HT1080 (cell line): ENCODE measurements at regions not wholly inside any gene's neighbourhood (a gene's known extent, or its start where the extent isn't known, plus 50 kb on each side); places are given as distances from the start of the nearest gene placed in this dataset.

Experiments used
- DNase-seq: peaks from one replicate; pipeline ENCODE4 v3.0.0-alpha.2; 2015; ENCODE audit warnings: low read depth

DNA sequence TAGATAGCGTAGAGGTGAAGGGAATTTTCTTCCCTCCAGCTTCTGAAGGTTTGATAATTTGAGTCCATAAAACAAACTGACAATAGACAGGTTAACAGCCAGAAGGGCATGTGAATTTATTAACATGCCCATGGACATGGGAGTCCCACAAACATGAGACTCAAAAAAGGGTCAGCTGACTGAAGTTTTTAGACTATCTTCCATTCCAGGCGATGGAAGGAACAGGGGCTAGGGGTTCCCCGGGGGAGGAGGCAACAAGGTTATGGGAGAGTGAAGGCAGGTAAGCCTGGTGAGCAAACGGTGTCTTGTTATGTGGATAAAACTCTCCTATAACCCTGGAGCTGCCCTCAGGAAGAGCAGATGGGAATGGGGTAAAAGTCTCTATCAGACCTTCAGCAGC, 81.5 kb upstream of the SORBS2 start:
- no peak for DNase-seq

DNA sequence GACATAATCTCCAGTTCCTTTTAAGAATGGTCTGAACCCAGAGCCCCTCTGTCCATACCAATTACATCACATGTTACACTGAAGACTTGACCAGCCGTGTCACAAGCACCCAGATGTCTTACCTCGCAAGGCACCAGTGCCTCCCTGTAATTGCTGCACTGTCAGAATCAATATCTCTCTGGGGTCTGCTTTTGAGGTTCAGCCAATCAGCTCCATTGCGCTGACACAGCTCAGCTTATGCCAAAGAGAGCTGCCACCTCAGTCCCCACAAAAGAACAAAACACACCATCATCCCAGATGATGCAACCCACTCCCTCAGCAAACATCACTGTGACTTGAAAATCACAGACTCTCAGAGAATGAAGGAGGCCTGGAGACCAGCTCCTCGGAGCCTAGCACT, 82.5 kb upstream of the SORBS2 start:
- no peak for DNase-seq

- no peak for DNase-seq
Measured at GRCh38 chr4:185895351-185895750, 83.4 kb upstream of the SORBS2 start.

- no peak for DNase-seq
Measured at GRCh38 chr4:185895866-185896265, 83.9 kb upstream of the SORBS2 start.

DNA sequence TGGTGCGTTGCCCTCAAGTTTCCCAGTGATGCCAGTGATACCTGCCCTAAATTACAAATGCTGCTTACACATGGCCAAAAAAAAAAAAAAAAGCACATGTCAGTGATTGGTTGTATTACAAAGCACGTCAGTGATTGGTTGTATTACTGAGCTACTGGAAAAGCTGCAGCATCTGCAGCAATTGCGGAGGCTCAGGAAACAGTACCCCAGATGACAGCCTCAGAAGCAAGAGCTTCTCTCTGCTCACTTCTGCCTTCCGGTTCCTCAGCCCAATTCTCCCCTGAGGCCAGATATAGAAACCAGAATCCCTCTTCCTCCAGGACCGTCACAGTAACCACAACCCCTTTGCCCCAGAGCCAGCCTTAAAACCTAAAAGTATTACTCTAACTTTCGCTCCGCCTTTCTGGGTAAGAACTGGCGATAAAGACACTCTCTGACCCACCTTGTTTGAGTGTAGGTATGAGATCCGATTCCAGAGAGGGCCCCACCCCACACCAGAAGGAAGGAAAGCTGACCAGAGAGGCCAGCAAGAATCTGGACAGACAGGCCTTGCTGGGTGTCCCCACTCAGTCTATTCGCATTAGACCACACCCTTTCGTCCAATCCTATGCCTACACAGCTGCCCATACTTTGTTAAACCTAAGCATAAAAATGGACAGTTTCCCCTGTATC, 85.0 kb upstream of the SORBS2 start:
- no peak for DNase-seq

GRCh38 chr4:185898413-185898812, 86.4 kb upstream of the SORBS2 start:
- no peak for DNase-seq

DNA sequence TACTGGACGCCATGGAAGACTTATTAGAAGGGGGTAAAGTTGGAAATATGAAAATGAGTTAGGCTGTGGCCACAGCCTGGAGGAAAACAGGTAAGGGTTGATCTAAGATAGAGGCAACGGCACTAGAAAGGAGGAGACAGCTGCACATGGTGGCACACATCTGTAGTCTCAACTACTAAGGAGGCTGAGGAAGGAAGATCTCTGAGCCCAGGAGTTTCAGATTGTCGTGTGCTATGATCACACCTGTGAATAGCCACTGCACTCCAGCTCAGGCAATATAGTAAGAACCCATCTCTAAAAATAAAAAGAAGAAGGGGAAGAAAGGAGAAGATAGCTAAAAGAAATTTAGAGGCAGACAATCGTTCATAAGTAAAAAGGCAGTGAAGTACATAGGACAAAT, 87.8 kb upstream of the SORBS2 start:
- DNase-seq: no peak

DNA sequence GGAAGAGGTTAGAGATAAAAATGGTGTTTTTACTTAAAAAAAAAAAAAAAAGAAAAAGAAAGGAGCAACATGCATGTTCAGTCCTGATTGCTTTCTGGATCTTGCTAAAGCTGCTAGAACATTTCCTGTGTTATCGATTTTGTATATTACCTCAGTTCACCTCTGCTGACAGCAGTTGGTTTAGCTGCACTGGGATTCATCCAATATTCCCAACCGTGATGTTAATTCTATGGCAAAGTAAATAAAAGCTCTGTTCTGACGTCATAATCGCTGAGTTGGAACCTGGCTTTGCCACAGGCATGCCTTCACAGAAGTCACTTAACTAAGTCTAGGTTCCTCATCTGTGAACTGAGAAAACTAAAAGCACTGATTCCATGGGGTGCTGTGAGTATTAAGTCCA, 90.7 kb upstream of the SORBS2 start:
- DNase-seq: no peak

GRCh38 chr4:185903205-185903604, 91.2 kb upstream of the SORBS2 start:
- DNase-seq: no peak

- no peak for DNase-seq
Measured at GRCh38 chr4:185904381-185904780, 92.4 kb upstream of the SORBS2 start.

DNA sequence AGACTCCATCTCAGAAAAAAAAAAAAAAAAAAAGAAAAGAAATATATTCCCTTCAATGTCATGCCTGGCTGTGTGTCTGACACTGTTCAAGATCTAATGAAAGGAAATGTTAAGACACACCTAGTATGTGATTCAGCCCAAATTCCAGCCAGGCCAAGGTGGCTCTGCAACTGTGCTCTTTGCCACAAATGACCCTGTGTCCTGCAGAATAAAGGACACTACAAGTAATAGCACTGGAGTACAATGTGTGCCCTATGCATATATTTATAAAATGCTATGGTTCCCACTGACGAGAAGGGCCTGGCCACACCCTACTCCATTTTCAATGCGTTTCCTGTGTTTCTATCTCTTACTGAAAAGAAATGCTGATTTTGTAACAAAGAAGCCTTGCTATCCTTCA, 98.0 kb upstream of the SORBS2 start:
- no peak for DNase-seq

- peak; percentile 51 for DNase-seq
Measured at GRCh38 chr4:185911556-185912064, 99.6 kb upstream of the SORBS2 start.

GRCh38 chr4:185912779-185913178, 100.8 kb upstream of the SORBS2 start:
- no peak for DNase-seq

GRCh38 chr4:185914583-185915199, 102.7 kb upstream of the SORBS2 start:
- DNase-seq: peak; percentile 83

- no peak for DNase-seq
Measured at GRCh38 chr4:185915271-185915670, 103.3 kb upstream of the SORBS2 start.

GRCh38 chr4:185915817-185916216, 103.8 kb upstream of the SORBS2 start:
- no peak for DNase-seq

- DNase-seq: no peak
Measured at GRCh38 chr4:185916231-185916630, 104.2 kb upstream of the SORBS2 start.

DNA sequence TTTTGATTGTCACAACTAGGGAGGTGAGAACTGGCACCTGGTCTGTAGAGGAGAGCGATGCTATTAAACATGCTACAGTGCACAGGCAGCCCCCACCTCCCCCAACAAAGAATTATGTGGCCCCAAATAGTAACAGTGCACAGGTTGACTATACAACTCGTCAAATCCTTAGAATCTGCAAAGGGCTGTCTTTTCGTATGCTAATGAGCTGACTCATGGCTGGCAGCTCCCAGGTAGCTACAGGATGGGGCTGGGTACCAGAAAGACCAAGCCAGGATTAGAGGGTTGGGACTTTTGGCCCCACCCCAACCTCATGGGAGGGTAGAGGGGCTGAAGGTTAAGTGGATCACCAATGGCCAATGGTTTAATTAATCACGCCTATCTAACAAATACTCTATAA, 104.7 kb upstream of the SORBS2 start:
- DNase-seq: no peak

DNA sequence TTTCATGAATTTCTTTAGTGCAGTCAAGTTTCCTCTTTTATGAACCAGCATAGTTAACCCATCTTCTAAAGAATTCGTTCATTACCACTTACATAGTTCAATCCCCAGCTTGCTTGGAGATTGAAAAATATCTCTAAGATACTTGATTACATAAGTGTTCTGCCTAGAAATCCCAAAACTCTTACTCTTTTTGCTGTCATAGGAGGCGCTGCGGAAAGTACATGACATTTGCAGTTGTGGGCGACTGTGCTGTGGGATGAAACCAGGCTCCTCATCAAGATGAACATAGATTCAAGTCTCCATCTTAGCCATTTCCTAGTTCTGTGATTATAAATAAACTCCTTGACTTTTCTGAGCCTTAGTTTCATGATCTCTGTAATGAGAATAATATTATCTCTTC, 107.1 kb upstream of the SORBS2 start:
- no peak for DNase-seq

GRCh38 chr4:185920171-185920570, 108.2 kb upstream of the SORBS2 start:
- peak; percentile 94 for DNase-seq

- DNase-seq: no peak
Measured at GRCh38 chr4:185920691-185921260, 108.8 kb upstream of the SORBS2 start.

- DNase-seq: no peak
Measured at GRCh38 chr4:185921583-185922555, 109.9 kb upstream of the SORBS2 start.
